GM19468 (cell line): ENCODE measurements at regions not wholly inside any gene's neighbourhood (a gene's known extent, or its start where the extent isn't known, plus 50 kb on each side); places are given as distances from the start of the nearest gene placed in this dataset.
"Not testable (repeated sequence)": the region's sequence is repeated elsewhere in the genome, so short reads cannot be mapped to it uniquely, and the experiment has no call there.

Experiments
- ATAC-seq: cut with Tn5 transposase; IDR thresholded peaks from one replicate; pipeline ENCODE4 v1.9.1; 2021; ENCODE audit warnings: mild to moderate bottlenecking, moderate library complexity, moderate number of reproducible peaks; ENCODE audit not compliant: unreplicated experiment; ENCODE audit errors: extremely low read depth

- ATAC-seq, result no peak
Measured at GRCh38 chr5:112472614-112473013, 53.5 kb upstream of the EPB41L4A start.

DNA sequence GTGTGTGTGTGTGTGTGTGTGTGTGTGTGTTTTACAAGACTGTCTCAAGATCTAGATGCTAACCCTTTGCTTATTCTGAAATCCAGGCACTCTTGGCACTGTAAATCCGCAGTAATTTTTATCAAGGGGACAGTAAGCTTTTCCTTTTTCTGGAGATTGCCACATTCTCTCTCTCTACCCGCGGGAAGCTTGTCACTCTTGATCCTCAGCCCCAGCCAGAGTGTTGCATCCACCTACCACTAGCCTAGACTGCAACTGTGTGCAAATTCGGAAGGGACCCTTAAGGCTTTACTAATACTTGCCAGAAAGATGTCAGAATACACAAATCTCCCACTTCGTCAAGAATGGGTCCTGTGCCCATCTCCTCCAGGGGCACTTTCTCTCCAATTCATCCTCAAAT, 54.9 kb upstream of the EPB41L4A start:
- no peak for ATAC-seq

GRCh38 chr5:112475747-112476365, 56.8 kb upstream of the EPB41L4A start:
- ATAC-seq, result no peak

DNA sequence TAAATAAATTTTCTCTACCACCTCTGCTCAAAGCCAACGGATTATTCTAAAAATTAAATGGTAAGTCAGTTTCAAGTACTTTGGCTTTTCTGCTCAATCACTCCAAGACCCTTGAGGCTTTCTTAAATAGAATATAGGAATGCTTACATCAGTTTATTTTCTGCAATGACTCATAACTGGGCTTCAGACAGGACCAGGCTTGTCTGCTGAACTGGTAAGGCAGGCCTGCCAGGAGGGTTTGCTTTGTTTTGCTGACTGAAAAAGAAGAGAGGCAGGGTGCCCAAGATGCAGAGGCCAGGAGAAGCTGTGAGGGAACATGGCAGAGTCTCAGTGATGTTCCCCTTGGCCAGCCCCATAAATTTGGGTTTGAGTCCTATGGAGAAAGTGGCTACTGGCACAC, 60.3 kb upstream of the EPB41L4A start:
- ATAC-seq, result no peak

- ATAC-seq, result no peak
Measured at GRCh38 chr5:112480501-112480900, 61.4 kb upstream of the EPB41L4A start.

GRCh38 chr5:112483704-112484103, 64.6 kb upstream of the EPB41L4A start:
- no peak for ATAC-seq

DNA sequence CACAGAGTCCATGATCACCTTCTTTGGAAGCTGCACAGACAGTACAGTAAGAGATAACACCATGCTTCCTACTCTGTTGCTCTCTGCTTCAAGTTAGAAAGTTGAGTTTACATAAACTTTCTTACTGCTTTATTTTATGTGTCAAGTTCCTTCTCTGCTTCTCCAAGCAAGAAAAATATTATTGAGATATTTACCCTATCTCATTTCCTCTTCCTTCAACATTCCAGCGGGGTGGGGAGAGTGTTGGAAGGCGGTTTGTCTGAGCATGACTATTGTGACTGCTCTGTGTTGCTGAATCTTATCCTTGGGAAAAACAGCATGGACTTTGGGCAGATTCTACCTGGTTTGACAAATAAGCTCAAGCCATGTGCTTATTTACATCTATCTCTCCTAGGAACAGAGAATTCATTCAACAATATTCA, 66.9 kb upstream of the EPB41L4A start:
- ATAC-seq, result no peak

- no peak for ATAC-seq
Measured at GRCh38 chr5:112491257-112491656, 72.2 kb upstream of the EPB41L4A start.

DNA sequence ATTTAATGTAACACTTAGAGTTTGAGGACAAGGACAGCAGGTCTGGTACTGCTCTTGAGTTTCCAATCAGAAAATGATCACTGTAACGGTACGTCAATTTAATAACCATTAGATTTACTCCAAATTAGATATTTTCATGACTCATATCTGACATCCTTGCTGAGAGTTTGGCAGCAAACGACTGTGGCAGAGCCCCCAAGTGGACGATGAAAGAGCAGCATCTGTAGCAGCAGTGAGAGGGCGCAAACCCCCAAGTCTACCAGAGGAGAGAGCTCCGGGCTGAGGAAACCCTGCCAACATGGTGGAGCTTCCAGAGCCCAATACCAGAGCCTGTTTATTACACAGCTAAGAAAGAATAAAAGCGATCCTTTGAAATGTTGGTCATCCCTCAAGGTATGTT, 73.2 kb upstream of the EPB41L4A start:
- peak; percentile 78 for ATAC-seq

DNA sequence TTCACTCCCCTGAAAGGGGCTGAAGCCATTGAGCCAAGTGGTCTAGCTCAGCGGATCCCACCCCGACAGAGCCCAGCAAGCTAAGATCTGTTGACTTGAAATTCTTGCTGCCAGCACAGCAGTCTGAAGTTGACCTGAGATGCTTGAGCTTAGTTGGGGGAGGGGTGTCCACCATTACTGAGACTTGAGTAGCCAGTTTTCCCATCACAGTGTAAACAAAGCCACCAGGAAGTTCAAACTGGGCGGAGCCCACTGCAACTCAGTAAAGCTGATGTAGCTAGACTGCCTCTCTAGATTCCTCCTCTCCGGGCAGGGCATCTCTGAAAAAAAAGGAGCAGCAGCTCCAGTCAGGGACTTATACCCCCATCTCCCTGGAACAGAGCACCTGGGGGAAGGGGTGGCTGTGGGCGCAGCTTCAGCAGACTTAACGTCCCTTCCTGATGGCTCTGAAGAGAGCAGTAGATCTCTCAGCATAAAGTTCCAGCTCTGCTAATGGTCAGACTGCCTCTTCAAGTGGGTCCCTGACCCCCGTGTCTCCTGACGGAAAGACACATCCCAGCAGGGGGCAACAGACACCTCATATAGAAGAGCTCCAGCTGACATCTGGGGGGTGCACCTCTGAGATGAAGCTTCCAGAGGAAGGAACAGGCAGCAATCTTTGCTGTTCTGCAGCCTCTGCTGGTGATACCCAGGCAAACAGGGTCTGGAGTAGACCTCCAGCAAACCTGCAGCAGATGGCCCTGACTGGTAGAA, 84.8 kb upstream of the EPB41L4A start:
- ATAC-seq, result not testable (repeated sequence)

- not testable (repeated sequence) for ATAC-seq
Measured at GRCh38 chr5:112509097-112509496, 90.0 kb upstream of the EPB41L4A start.

GRCh38 chr5:112511920-112512319, 92.8 kb upstream of the EPB41L4A start:
- ATAC-seq, result no peak

DNA sequence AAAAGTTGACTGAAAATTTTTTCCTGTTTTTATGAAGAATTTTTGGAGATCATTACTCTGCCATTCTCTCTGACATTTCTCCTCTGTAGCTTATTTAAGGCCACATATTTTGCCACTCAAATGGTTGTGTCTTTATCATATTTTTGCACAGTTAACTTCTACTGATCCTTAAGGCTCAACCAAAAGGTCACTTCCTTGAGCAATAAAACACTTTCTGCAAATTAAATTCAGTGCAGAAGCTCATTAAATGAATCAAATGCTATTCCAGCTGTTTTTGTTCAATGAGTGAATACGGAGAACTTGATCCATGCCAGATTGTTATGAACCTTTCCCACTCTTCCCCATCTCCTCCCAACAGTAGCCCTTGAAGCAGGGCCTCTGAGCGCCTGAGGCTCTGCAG, 93.8 kb upstream of the EPB41L4A start:
- ATAC-seq, result no peak

DNA sequence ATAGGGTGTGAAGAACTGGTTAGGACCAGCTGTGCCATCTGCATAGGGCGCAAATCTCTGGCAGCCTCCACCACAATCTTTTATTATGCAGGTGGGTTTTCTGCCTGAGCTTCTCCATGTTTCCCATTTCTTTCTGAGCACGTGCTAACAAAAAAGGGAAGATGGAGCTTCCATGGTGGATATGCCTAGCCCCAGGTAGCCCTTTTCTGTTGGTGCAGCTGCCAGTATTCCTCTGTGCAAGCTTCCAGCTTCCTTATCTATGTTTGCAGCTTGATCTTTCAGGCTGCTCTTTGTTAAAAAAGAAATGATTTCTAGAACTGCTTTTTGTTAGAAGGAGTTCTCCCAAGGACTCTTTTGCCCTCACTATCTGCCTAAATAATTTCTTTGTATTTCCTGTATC, 95.0 kb upstream of the EPB41L4A start:
- ATAC-seq, result no peak

DNA sequence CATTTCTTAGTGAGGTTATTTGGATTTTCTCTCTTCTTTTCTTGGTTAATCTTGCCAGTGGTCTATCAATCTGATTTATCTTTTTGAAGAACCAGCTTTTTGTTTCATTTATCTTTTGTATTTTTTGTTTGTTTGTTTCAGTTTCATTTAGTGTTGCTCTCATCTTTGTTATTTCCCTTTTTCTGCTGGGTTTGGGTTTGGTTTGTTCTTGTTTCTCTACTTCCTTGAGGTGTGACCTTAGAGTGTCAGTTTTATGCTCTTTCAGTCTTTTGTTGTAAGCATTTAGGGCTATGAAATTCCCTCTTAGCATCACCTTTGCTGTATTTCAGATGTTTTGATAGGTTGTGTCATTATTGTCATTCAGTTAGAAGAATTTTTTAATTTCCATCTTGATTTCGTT, 101.4 kb upstream of the EPB41L4A start:
- ATAC-seq, result not testable (repeated sequence)

- peak; percentile 22 for ATAC-seq
Measured at GRCh38 chr5:112522891-112523673, 104.0 kb upstream of the EPB41L4A start.

DNA sequence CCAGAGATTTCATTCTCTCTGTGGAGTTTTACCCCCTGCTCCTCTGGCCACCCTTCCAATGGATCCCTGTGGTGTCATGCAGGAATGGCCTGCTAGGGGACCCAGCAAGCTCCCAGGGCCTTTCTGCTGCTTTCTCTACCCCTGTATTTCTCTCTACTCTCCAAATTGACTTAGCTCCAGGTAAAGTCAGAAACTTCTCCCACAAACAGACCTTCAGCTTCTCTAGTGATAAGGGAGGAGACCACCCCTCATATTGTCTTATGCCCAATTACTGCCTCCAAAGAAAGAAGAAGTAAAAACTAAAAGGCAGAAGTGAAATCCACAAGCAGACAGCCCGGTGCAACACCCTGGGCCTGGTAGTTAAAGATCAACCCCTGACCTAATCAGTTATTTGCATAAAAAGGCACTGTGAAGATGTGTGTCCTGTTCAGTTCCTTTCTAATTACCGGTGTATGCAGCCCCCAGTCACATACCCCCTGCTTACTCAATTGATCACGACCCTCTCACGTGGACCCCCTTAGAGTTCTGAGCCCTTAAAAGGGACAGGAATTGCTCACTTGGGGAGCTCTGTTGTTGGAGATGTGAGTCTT, 104.7 kb upstream of the EPB41L4A start:
- ATAC-seq, result peak; percentile 42

DNA sequence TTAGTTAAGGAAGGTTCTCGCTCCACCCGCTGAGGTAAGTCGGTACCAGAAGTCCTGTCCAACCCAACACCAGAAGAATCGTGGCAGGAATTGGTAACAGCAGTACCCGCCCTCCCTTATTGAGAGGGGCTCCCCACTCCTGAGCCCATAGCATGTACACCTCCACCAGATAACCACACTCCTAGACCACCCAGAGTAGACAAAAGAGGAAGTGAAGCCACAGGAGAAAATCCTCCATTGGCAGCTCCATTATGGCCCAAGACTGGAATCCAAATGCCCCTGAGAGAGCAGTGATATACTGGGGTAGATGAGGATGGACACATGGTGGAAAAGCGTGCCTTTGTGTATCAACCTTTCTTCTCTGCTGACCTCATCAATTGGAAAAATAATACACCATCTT, 106.1 kb upstream of the EPB41L4A start:
- ATAC-seq, result no peak

DNA sequence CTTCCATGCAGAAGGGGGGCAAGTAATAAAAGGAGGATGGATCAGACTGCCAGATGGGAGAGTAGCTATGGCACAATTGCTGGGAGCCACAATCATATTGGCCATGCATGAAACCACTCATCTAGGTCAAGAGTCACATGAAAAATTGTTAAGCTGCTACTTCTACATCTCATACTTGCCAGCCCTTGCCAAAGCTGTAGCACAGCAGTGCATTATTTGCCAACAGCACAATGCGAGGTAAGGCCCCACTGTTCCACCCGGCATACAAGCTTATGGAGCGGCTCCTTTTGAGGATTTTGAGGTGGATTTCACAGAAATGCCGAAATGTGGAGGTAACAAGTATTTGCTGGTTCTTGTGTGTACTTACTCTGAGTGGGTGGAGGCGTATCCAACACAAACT, 109.9 kb upstream of the EPB41L4A start:
- ATAC-seq, result no peak

DNA sequence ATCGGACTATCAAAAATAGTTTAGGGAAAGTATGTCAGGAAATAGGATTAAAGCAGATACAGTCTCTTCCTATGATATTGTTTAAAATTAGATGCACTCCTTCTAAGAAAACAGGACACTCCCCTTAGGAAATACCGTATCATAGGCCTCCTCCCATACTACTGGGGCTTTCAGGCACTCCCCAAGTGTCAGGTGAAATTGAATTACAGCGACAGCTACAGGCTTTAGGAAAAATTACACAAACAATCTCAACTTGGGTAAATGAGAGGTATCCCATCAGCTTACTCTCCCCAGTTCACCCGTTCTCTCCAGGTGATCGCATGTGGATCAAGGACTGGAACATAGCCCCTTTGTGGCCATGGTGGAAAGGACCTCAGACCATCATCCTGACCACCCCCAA, 110.4 kb upstream of the EPB41L4A start:
- no peak for ATAC-seq
